Loucy (cell line): ENCODE measurements at regions not wholly inside any gene's neighbourhood (a gene's known extent, or its start where the extent isn't known, plus 50 kb on each side); places are given as distances from the start of the nearest gene placed in this dataset.

Experiments
- CTCF ChIP-seq: fragments of 200-600 bp; sonication (generic); conservative IDR thresholded peaks from 2 replicates; pipeline ENCODE4 v1.5.1; 2014; ENCODE audit warnings: mild to moderate bottlenecking, antibody characterized with exemption, low read length
- EZH2phosphoT487 ChIP-seq: fragments of 200-600 bp; IDR thresholded peaks from 2 replicates; pipeline ENCODE4 v1.6.1; 2018; ENCODE audit warnings: antibody characterized with exemption, mild to moderate bottlenecking, moderate library complexity, borderline replicate concordance

- TF ChIP-seq CTCF (no peak), EZH2phosphoT487 (no peak)
Observed at GRCh38 chr1:82421782-82422181, 621.0 kb downstream of the ADGRL2 start.
